NOMO-1 (cell line): ENCODE measurements at regions not wholly inside any gene's neighbourhood (a gene's known extent, or its start where the extent isn't known, plus 50 kb on each side); places are given as distances from the start of the nearest gene placed in this dataset.

ENCODE experiments used
- DNase-seq, 2 experiments: peaks; one replicate each; lab custom pipeline; 2025; ENCODE audit not compliant: unreplicated experiment in 2 of 2; lab: John Stamatoyannopoulos, UW

DNA sequence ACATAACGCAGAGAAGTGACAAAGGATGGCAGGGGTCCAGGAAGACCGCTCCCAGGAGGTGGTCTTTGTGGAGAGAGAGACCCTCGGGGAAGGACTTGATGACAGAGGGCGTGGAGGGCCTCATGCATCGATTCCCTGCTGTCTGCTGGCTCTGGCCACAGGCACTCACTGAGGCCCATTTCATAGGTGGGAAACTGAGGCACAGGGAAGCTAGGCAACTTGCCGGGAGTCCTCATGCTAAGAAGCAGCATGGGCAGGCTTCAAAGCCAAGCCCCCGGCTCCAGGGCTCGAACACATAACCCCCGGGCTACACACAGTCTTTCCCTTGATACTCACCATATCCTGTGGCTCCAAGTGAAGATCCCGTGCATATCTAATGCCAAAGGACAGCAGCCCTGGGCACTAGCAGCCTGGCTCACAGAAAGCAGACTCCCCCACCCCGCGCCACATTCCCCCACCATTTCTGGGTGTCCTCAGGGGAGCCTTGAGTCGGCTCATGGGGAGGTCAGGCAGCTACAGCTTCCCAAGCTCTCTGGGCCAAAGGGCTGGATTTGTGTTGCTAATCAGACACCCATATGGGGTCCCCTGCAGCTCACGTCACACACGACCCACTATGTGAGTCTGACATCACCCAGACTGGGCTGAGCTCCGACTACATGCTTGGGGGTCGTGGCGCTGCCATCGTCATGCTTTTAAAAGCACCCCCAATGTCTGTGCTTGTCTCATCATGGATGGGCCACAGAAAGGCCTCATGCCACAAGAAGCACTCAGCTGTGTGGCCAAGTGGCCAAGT is 130.9 kb upstream of the PMEPA1 start:
- no peak for DNase-seq

DNA sequence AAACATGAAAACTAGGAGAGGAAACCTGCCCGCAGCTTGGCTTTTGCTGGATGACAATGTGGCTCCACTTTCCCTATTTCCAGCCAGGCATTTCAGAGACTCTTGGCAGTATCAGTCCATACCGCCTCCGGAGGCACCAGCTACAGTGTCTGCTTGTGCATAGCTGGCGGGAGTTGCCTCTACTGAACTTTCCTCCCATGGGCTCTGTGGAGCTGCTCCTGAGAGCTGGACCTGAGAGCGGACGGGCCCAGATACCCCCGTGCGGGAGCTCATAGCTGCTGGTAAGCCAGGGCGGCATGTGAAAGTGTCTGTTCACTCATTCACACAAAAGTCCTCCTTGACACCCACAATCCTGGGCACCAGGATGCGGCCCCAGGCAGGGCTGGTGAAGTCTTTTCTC is 130.3 kb upstream of the PMEPA1 start:
- DNase-seq, result no peak

DNA sequence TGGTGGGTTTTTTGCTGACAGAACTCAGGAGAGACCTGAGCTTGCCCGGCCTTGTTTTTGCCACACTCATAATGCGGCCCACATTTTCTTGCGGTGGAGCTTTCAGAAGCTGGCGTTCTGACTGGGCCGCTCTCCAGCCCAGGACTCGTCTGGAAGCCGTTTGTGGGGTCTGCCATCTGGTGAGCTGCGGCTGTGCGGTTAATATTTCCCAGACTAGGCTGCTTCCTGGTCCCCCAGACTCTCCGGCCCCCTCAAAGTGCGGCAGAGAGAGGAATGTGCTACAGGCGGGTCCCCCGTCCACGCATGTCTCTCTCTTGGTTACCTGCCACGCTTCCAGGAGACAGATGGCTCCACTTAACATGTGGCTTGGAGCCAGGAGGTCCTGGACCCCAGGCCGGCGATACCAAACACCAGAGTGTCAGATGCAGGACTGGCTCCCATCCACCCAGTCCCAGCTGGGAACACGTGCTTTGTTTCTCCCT is 128.9 kb upstream of the PMEPA1 start:
- DNase-seq, result no peak

DNA sequence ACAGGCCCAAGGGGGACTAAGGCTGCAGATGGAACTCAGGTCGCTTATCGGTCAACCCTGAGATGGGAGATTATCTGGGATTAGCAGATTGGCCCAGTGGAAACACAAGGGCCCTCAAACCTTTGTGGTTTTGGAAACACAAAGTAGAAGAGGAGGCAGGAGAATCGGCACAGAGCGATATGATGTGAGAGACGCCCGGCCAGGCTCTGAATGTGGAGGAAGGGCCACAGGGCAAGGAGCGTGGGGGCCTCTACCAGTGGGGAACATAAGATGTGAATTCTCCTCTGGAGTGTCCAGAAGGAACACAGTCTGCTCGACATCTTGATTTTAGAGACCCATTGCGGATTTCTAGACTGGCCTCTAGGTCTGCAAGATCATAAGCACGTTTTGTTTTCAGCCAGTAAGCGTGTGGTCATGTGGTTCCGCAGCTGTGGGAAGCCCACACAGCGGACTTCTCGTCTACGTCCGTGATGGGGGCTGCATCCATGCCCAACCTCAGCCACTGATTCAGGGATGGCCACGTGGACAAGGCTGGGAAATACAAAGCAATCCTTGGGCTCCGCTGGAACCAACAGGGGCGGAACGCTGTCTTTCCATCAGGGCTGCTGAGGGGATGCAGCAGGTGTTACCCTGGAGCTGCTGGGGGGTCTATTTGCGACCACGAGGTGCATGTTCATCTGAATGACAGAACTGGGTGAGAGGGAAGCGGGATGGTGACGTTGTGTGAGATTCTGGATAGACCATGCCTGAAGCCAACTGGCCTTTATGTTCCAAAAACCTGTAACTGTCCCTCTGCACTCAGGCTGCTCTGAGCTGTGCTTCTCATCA is 127.6 kb upstream of the PMEPA1 start:
- no peak for DNase-seq

DNA sequence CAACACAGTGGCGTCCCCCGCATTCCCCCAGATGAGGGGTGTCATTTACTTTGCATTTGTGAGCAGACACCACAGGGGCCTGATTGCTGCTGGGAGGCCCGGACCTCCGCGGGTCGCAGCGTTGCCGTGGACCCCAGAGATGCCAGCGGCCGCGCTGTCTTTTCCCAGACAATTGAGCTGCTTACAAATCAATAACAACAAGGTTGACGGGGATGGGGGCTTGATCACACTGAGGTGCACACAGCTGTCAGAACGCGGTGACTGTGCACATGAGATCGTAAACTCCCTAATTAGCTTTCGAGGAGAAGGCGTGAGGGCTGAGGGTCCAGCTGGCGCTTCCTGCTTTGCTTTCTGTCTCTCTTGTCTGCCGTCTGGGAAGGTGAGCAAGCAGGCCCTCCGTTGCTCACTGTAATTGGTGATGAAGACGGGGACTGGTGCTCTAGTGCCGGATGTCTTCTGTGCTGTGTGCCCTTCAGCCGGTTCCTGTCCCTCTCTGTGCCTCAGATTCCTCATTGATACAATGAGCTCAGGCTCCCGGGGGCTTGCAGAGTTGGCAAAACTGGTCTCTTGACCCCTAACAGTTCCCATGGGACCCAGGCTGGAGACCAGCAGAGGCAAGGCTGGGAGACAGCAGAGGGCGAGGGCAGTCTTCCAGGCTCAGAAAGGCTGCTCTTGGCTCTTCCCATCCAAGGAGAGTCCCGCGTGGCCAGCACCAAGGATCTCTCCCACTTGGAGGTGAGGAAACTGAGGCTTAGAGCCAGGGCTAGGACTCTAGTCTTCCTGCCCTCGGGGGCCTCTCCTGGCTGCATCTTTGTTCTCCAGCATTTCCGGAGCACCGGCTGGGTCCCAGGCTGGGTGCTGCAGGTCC is 126.0 kb upstream of the PMEPA1 start:
- DNase-seq, result no peak

DNA sequence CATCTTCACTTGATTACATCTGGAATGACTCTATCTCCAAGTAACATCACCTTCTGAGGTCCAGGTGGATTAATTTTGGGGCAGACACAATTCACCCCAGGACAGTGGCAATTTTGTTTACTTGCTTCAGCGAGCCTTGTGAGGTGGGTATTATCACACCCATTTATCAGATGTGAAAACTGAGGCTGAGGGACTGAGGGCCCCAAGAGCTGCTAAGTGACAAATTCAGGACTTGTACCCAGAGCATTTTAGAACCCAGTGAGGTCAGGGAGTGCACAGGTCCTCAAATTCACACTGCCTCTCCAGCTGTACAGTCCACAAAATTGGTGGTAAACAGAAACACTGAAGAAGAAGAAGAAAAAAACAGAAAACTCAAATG is 125.2 kb upstream of the PMEPA1 start:
- DNase-seq, result no peak

DNA sequence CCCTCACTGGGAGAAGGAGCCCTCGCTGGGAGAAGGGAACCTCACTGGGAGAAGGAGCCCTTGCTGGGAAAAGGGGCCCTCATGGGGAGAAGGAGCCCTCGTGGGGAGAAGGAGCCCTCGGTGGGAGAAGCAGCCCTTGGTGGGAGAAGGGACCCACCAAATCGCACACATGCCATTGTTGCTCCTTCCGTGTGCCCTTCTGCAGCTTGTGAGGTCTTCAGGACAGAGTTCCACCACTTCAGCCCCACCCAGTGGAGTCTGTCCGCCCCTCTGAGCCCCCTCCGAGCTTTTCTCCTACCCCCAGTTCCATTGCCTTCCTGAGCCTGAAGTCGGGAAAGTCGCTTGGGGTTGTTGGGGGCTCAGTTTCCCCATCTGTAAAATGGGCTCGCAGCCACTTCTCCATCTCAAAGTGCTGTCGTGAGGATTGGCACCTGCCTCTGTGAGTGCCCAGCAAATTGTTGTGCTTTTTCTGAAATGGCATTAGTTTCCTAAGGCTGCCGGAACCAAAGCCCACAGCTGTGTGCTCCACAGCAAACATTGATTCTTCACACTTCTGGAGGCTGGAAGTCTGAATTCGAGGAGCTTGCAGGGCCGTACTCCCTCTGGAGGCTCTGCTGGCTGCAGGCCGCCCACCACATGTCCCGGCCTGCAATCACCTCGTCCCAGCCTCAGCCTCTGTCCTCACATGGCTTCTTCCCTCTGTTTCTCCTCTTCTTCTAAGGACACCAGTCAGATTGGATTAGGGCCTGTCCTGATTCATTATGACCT is 124.7 kb upstream of the PMEPA1 start:
- no peak for DNase-seq

DNA sequence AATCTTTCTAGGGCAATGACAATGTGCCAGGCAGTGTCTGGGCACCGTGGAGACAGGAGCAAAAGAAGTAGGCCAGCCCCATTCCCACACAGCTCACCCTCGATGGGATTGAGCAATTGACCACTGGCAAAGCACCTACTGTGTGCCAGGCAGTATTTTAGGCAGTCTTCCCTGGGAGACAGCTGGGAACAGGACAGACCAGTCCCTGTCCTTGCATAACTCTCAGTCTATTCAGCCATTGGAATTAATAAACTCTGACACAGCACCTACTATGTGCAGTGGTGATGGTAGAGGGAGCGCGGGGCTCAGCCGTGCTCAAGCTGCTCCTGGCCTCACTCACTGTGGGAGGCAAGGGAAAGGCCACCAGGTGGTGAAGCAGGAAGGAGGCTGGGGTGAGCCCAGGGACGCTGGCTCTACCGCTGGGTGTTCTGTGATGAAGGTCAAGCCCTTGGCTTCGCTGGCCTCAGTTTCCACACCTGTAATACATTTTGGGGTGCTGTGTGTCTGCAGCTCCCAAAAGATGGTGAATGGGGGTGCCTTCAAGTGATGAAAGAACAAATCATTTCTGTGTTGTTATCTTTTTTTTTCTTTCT is 122.3 kb upstream of the PMEPA1 start:
- DNase-seq, result no peak

DNA sequence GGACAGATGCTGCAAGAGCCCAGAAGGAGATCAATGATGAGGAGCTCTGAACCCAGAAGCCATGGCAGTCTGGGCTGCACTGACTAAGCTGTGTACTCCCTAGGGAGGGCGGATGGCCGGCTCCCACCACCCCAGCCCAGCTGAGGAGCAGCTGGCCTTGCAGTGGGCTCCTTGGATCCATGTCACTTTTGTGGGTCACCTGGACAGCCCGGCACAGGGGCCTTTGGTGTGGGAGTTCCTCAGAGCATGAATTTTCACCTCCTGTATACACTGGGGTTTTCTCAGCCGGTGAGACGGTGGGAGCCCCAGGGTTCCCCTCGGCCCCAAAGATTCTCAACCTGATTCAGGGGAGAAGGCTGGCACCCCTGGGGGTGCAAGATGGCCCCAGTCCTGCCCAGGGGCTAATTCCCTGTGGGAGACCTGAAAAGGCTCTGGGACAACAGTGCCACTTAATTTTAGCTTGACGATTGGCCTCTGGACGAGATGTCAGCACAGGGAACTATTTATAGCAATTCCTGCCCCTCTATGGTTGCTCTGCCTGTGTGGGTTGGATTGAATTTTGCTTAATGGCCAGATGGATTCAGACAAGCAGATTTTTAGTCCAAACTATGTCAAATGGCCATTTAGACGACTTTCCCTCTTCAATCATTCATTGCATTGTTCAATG is 121.6 kb upstream of the PMEPA1 start:
- no peak for DNase-seq

DNA sequence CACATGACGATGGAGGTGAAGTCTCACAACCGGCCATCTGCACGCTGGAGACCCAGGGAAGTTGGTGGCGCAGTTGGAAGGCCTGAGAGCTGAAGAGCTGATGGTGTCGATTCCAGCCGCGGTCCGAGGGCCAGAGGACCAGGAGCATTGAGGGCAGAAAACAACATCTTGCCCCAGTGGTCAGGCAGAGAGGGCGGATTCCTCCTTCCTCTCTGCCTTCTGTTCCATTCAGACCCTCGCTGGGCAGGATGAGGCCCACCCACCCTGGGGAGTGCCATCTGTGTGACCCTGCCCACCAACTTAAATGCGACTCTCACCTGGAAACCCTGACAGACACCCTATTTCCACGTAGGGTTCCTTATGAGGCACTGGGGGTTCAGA is 120.7 kb upstream of the PMEPA1 start:
- DNase-seq, result no peak

DNA sequence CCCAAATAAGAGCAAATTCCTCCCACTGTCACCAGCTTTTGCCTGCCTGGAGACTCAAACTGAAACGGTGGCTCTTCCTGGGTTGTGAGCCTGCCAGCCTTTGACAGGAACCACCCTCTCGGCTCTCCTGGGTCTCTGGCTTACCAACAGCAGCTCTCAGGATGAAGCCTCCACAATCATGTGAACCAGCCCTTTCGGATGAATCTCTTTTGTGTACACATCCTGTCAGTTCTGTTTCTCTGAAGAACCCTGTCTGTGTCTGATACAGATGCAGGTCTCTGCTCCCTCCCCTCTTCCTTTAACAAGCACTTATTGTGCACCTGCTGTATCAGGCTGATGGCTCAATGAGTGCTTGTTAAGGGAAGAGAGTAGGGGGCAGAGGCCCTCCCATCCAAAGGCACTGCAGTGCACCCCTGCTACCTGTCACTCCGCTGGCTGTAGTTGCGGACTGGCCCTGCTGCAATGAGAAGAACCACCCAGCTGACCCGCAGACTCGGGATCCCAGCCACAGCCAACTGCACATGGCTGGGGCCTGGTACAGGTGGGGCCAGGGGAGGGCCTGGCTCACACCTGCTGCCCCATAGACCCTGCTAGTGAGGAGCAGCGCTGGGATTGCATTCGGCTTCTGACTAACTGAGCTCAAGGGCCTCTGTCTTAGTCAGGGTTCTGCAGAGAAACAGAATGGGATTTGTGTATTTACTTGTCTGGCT is 120.1 kb upstream of the PMEPA1 start:
- no peak for DNase-seq

DNA sequence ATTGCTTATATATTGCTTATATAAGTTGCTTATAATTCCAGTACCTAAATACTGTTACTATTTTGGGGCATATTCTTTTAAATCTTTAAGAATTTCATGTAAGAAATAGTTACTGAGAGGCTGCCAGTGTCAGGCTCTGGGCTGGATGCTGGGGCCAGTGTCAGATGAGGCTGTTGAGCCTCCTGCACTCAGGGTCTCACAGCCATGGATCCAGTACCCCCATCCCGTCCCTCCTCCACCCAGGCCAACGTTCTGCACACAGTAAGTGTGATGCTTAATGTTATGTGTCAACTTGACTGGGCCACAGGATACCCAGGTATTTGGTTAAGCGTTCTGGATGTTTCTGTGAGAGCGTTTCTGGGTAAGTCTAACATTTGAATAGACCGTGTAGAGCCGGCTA is 119.5 kb upstream of the PMEPA1 start:
- DNase-seq, result no peak

DNA sequence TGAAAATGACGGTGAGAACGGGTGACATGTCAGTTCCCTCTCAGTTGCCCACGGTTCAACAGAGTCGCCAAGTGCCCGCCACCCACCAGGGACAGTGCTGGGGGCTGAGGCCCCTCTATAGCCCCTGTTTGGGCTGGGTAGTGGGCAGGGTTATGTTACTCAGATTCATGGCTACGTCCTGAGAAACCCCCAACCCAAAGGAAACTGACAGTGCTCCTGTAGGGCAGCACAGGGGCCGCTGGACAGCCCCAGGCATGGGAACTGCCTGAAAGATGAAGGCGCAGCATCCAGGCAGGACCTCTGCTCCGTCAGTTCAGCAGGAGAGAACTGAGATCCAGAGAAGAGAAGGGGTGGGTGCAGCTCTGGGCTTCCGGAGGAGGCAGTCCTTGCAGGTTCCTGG is 118.9 kb upstream of the PMEPA1 start:
- DNase-seq, result no peak

DNA sequence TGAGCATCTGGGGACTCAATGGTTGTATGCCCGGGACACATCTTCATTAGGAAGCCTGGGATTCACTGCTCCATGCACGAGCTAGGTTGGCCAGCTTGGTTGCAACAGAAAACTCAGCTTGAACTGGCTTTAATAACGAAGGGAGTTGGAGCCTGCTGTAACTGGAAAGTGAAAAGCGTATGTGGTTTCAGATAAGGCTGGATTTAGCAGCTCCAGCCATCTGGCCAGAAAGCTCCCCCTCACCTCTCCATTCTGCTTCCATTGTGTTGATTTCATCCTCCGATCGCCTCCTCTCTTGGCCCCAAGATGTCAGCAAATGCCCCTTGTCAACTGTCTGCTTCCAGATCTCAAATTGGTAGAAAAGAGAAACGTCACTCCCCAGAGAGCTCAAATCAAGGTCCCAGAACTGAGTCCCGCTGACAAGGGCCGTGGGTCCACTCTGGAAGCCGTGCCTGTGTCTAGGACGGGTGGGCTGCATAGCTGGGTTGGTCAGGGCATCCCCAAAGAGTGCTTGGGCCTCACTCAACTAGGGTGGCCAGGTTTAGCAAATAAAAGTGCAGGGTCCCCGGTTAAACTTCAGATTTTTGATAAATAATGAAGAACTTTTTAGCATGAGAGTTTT is 117.0 kb upstream of the PMEPA1 start:
- no peak for DNase-seq

DNA sequence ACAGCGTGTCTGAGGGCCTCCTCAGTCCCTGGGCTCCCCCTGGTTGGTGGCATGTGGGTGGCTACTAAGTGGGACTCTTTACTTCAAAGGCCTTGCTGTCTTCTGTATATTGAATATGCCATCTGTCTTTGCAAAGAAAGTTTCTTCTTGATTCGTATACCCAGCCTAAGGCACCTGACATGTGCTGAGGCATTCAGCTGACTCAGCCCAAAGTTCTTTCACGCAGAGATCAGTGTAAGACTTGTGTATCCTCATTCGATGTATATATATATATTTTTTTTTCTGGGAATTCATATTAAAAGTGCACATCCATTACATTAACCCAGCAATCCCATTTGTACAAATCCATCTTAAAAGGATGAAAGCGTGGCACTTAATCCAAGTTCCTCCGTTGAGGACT is 115.1 kb upstream of the PMEPA1 start:
- no peak for DNase-seq

DNA sequence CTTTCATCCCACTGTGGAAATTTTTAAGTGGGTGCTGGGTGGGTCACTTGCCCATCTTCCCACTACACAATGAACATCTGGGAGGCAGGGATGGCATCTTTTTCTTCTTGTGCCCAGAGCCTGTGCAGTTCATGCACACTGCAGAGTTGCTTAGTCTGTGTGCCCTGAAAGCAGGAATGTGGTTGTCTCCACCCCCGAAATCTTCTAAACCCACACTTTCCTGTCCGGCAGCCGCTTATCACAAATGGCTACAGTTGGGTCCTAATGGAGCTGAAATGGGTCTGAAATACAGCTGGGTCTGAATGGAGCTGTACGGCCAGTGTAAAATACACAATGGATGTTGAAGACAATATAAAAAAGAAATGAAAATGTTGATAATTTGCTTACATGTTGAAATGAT is 112.1 kb upstream of the PMEPA1 start:
- no peak for DNase-seq

DNA sequence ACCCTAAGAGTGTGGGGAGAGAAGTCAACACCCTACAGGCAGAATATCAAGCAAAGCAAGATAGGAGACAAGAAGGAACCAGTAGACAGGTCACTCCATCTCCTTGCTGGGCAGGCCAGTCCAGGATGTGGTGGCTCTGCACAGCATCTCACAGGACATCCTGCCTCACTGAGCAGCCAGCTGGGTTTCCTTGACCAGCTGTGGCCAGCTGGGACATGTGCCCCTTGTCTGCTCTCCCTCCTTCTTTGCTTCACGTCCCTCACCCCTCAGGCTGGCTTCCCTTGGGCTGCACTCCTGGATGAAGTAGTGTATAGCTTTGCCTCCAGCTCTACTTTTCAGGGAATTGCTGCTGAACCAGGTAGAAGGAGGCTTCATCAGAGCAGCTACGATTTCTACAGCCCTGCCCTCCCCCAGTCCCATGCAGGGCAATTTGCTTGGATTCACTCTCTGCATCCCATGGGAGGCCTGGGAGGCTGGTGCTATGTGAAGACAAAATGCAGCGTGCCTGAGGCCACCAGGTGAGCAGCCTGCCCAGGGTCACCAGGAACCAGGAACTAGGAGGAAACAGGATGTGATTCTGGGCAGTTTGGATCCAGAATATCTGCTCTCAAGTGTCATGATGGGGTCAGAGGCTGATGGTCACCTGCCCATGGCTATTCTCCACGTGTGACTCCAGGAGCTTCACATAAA is 110.0 kb upstream of the PMEPA1 start:
- DNase-seq, result no peak

DNA sequence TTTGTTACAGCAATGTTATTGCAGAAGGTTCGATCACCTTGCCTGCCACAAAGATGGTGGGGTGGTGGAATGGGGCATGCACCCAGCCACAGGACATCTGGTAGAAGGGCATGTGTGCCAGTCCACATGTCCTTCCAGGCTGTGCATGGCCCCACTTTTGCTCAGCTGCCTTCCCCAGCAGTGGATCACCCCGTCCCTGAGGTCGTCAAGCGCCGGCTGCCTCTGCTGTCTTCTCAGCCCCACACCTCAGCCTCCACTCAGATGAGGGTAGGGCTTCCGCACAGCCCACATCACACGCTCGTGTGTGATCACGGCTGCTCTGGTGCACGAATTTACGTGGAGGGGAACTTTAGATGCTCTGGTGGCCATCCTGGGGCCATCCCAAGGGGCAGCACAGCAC is 109.5 kb upstream of the PMEPA1 start:
- DNase-seq, result no peak
